Keratinocyte (primary cell): ENCODE measurements at regions not wholly inside any gene's neighbourhood (a gene's known extent, or its start where the extent isn't known, plus 50 kb on each side); places are given as distances from the start of the nearest gene placed in this dataset.

Experiments
- DNase-seq: peaks from one replicate; pipeline ENCODE4 v3.0.0-alpha.2; 2011; ENCODE audit warnings: low read depth, missing footprints, low spot score
- FAIRE-seq: peaks from 2 replicates; lab custom pipeline; 2011; peaks lifted over from hg19 to GRCh38; lab: Jason Lieb, UNC
- H2AFZ ChIP-seq: 2 replicates; pipeline ENCODE4 v1.6.0; 2012; ENCODE audit warnings: low read length, control low read depth, inconsistent platforms; ENCODE audit not compliant: control insufficient read depth
- H3K27ac ChIP-seq: 2 replicates; pipeline ENCODE4 v1.5.1; 2011; ENCODE audit warnings: low read length; ENCODE audit not compliant: control insufficient read depth, insufficient read depth
- H3K27me3 ChIP-seq: 3 replicates; pipeline ENCODE4 v1.6.0; 2011; ENCODE audit warnings: low read length; ENCODE audit not compliant: control insufficient read depth, insufficient read depth; ENCODE audit errors: extremely low read depth
- H3K36me3 ChIP-seq, 2 experiments: 2 replicates in 1 of 2; 3 replicates in 1 of 2; pipeline ENCODE4 v1.5.1; 2011; ENCODE audit warnings: low read length in 2 of 2, mild to moderate bottlenecking in 1 of 2; ENCODE audit not compliant: control insufficient read depth in 2 of 2, insufficient read depth in 2 of 2; ENCODE audit errors: extremely low read depth in 1 of 2
- H3K4me1 ChIP-seq: 3 replicates; pipeline ENCODE4 v1.5.1; 2011; ENCODE audit warnings: low read length; ENCODE audit not compliant: control insufficient read depth, insufficient read depth; ENCODE audit errors: extremely low read depth
- H3K4me2 ChIP-seq: 3 replicates; pipeline ENCODE4 v1.6.0; 2011; ENCODE audit warnings: low read depth, low read length; ENCODE audit not compliant: control insufficient read depth, insufficient read depth; ENCODE audit errors: extremely low read depth
- H3K4me3 ChIP-seq, 3 experiments: fragments of 200-600 bp in 1 of 3; sonication (generic) in 1 of 3; 2 replicates in 2 of 3; 3 replicates in 1 of 3; pipeline ENCODE4 v1.5.1; 2011 to 2016; ENCODE audit warnings: low read length in 3 of 3, mild to moderate bottlenecking in 3 of 3, control low read depth in 2 of 3, inconsistent platforms in 1 of 3, low read depth in 1 of 3, mixed read lengths in 1 of 3, mixed run types in 1 of 3, moderate library complexity in 1 of 3; ENCODE audit not compliant: control insufficient read depth in 2 of 3, insufficient read depth in 2 of 3; ENCODE audit errors: extremely low read depth in 1 of 3
- H3K79me2 ChIP-seq: 2 replicates; pipeline ENCODE4 v1.6.0; 2012; ENCODE audit warnings: low read length; ENCODE audit not compliant: control insufficient read depth, insufficient read depth
- H3K9ac ChIP-seq: 3 replicates; pipeline ENCODE4 v1.6.0; 2011; ENCODE audit warnings: low read length; ENCODE audit not compliant: control insufficient read depth, insufficient read depth; ENCODE audit errors: extremely low read depth
- H3K9me1 ChIP-seq: 3 replicates; pipeline ENCODE4 v1.6.0; 2011; ENCODE audit warnings: low read length; ENCODE audit not compliant: control insufficient read depth, insufficient read depth; ENCODE audit errors: extremely low read depth
- H3K9me3 ChIP-seq: 2 replicates; pipeline ENCODE4 v1.5.1; 2012; ENCODE audit warnings: low read depth, low read length; ENCODE audit not compliant: control insufficient read depth
- H4K20me1 ChIP-seq: 3 replicates; pipeline ENCODE4 v1.6.0; 2011; ENCODE audit warnings: low read length; ENCODE audit not compliant: control insufficient read depth, insufficient read depth; ENCODE audit errors: extremely low read depth
- CTCF ChIP-seq, 3 experiments: IDR thresholded peaks in 1 of 3; conservative IDR thresholded peaks in 1 of 3; optimal IDR thresholded peaks in 1 of 3; 2 replicates in 2 of 3; 3 replicates in 1 of 3; pipeline versions ENCODE3 to v1.5.1; 2011; ENCODE audit warnings: low read length in 3 of 3, mild to moderate bottlenecking in 3 of 3, moderate library complexity in 2 of 3, control low read depth in 1 of 3, inconsistent platforms in 1 of 3; ENCODE audit not compliant: insufficient read depth in 2 of 3; ENCODE audit errors: extremely low read depth in 1 of 3
- EZH2 ChIP-seq: IDR thresholded peaks from one replicate; pipeline ENCODE4 v1.6.1; 2012; ENCODE audit warnings: inconsistent platforms, mild to moderate bottlenecking, low read length, moderate library complexity
- dilution Hi-C: fragments of 300-500 bp; cut with MboI; formaldehyde crosslinking; loops from one replicate; pipeline ENCODE4 v1.7.0; 2020; ENCODE audit warnings: low sequenced_read_pairs; ENCODE audit not compliant: extremely low pct_ligation_motif_present

GRCh38 chr17:72536788-72537187 is 416.0 kb downstream of the SOX9 start:
- no peak overlapping the region for H3K9ac ChIP-seq
- H3K4me1 ChIP-seq, result peaks cover 5% of the 10 kb centered on the region
- peaks cover 99% of the 10 kb centered on the region for H3K79me2 ChIP-seq
- no peak overlapping the region for H3K4me2 ChIP-seq
- H3K4me3 ChIP-seq, result no peak overlapping the region
- peaks cover 5 to 22% of the 10 kb centered on the region in 2 experiments for H3K36me3 ChIP-seq
- no peak overlapping the region for H2AFZ ChIP-seq
- dilution Hi-C loops, result no loop called here
- peaks cover 2% of the 10 kb centered on the region for H3K9me1 ChIP-seq
- H4K20me1 ChIP-seq, result peaks cover 16% of the 10 kb centered on the region
- H3K9me3 ChIP-seq, result no peaks in the 10 kb centered on the region
- H3K27me3 ChIP-seq, result no peaks in the 10 kb centered on the region
- no peak overlapping the region for H3K27ac ChIP-seq
- TF ChIP-seq EZH2 (no peak), CTCF (optimal IDR thresholded peaks at IDR 0.05 in 1 of 3, IDR thresholded peaks at IDR 0.05 in 1 of 3, conservative IDR thresholded peaks at IDR 0.05 in 1 of 3; ENCODE audit: extremely low read depth in 1 of 3, insufficient read depth in 2 of 3, low read length in 3 of 3) (no peak)
- DNase-seq (no peak), FAIRE-seq (no peak)

GRCh38 chr17:72538443-72538842 is 417.6 kb downstream of the SOX9 start:
- Histone ChIP-seq H3K79me2 (peaks cover 99% of the 10 kb centered on the region), H3K36me3 (peaks cover 5 to 22% of the 10 kb centered on the region in 2 experiments), H4K20me1 (peaks cover 19% of the 10 kb centered on the region), H3K27me3 (no peaks in the 10 kb centered on the region), H3K4me2 (no peak overlapping the region), H3K4me1 (peaks cover 5% of the 10 kb centered on the region), H3K27ac (no peak overlapping the region), H2AFZ (no peak overlapping the region), H3K9me1 (no peaks in the 10 kb centered on the region), H3K9ac (no peak overlapping the region), H3K9me3 (no peaks in the 10 kb centered on the region), H3K4me3 (no peak overlapping the region)
- FAIRE-seq (no peak), DNase-seq (no peak)
- TF ChIP-seq EZH2 (no peak), CTCF (optimal IDR thresholded peaks at IDR 0.05 in 1 of 3, IDR thresholded peaks at IDR 0.05 in 1 of 3, conservative IDR thresholded peaks at IDR 0.05 in 1 of 3; ENCODE audit: extremely low read depth in 1 of 3, insufficient read depth in 2 of 3, low read length in 3 of 3) (no peak)
- dilution Hi-C loops, result no loop called here
